ENCODE measurements at regions not wholly inside any gene's neighbourhood (a gene's known extent, or its start where the extent isn't known, plus 50 kb on each side); places are given as distances from the start of the nearest gene placed in this dataset.

- TF ChIP-seq MAFK (IDR thresholded peaks at IDR 0.05; ENCODE audit: low read depth, low read length) = no peak
- no peak for TF ChIP-seq EZH2 (IDR thresholded peaks at IDR 0.05; ENCODE audit: low read depth, low read length, severe bottlenecking)
Observed at GRCh38 chrX:2629316-2630007, 61.6 kb upstream of the CD99 start.
